ENCODE measurements at regions not wholly inside any gene's neighbourhood (a gene's known extent, or its start where the extent isn't known, plus 50 kb on each side); places are given as distances from the start of the nearest gene placed in this dataset.

DNA sequence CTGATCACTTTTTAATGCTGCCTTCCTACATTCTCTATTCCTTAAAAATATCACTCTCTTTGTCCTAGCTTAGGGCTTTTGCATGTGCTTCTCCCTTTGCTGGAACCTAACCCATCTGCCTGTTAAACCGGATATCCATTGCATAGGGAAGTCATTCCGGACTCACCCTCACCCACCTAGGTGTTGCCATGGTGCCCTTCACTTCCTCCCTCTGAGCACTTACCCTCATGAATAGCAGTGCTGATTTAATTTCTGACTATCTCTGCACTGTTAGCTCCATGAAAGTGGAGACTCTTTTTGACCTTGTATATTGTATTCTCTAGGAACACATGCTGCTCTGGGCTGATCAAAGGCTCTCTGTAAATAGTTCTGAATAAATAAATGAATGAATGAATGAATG is 401.9 kb downstream of the PCDH20 start:
- DNase-seq = no peak

DNA sequence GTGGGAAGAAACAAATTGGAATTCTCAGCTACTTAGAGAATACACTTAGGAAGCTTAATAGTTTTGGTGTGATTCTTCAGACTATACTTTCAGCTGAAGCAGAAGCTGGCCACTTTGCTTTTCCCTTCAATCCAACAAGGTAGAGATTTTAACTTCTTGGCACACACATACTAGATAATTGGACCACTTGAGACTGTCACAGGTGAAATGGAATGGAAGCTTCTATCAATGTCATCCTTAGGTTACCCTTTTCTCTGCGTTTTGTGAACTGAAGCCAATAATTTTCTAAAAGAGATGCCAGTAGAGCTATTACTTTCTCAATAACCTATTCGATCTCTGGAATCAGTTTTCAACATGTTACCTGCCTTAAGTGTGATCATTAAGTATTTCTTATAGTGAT is 405.3 kb downstream of the PCDH20 start:
- no peak for DNase-seq

DNA sequence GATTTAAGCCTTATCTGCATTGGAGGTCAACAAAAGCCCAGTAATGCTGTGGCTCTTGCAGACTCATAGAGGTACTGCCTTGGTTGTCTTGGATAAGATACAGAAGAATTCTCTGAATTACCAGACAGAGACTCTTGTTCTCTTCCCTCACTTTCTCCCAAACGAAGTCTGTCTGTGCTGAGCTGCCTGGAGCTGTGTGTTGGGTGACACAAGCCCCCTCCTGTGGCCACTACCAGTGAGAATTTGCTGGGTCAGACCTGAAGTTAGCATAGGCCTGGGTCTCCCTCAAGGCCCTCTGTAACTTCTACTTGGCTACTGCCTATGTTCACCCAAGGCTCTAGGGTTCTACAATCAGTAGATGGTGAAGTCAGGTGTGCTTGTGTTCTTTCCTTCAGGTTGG is 413.0 kb downstream of the PCDH20 start:
- DNase-seq = no peak

DNA sequence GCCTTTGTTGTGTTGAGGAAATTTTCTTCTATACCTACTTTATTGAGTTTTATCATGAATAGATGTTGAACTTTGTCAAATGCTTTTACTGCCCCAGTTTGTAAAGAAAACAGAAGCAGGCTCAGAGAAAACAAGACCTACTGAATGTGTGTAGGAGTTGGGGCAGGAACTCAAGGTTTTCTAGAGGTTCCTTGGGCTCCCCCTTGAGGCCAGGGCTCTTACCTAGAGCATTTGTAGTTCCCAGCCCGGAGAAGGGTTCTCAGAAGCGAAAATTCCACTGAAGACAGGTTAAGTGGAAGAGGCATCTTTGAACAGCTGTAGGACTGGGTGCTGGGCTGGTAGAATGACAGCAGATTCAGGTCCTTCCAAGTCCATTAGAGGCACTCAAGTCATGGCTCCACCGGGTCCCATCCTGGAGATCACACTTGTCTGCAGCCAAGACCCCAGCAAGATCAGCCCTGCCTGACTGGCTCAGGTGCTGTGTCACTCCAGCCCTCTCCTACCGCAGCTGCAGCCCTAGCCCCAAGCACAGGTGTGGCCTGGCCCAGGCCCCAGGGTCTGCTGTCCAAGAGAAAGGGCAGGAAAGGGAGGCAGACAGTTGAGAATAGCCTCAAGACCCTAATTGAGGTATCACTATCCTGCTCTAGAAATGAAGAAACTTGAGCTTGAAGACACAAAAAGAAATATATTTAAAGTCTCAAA is 425.5 kb downstream of the PCDH20 start:
- no peak for DNase-seq

DNA sequence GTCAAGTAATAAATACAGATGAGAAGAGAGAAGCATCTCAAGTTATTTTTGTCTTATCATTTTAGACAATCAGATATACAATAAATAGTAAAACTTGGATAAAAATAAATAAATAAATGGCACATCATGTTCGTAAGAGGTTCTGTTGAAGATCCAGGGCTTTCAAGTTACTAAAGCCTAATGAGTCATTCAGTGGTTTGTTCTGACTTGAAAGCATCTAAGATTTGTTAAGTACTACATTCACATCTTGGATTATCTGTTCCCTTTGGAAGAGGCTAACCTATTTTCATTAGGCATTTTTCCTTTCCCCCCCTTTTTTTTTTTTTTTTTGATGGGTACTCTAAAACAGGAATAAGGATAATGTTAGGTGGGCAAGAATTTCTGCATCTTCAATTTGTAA is 429.3 kb downstream of the PCDH20 start:
- DNase-seq = no peak

DNA sequence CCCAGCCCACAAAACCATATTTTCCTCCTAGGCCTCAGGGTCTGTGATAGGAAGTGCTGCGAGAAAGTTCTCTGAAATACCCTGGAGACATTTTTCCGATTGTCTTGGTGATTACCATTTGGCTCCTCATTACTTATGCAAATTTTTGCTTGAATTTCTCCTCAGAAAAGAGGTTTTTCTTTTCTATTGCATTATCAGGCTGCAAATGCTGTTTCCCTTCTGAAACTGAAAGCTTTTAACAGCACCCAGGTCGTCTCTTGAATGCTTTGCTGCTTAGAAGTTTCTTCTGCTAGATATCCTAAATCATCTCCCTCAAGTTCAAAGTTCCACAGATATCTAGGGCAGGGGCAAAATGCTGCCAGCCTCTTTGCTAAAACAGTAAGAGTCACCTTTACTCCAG is 434.2 kb downstream of the PCDH20 start:
- no peak for DNase-seq

DNA sequence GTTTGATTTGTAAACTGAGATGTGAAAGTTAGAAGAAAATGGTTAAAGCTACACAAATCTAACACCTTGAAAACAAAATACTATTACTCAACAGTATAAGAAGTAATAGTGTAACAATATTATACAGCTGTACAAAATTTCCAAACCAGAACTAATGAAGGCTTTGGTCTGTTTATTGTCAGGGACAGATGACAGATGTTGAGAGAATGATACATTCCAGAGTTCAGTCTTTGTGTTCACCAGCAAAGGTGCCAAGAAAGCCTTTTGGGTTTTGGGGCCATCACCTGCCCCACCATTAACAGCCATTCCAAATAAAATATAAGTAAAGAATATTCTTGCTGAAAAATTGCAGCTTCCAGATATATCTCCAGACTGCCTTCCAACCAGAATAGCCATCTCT is 439.3 kb downstream of the PCDH20 start:
- DNase-seq = no peak

DNA sequence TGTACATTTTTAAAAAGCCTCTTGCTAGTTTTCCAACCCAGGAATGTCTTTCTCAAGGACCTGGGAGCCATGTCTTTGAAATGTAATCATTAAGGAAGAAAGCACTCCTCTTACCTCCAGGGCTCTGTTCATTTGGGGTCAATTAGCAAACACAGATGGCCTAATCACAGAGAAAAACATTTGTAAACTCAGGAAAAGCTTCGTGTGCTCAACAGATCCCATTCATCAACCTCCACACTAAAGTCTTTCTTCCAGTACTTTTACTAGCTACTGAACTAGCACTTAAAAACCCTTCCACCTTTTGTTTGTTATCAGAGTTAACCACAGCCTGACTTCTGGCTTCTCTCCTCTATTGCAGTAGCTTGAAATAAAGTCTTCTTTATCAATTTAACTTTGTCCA is 441.4 kb downstream of the PCDH20 start:
- no peak for DNase-seq

DNA sequence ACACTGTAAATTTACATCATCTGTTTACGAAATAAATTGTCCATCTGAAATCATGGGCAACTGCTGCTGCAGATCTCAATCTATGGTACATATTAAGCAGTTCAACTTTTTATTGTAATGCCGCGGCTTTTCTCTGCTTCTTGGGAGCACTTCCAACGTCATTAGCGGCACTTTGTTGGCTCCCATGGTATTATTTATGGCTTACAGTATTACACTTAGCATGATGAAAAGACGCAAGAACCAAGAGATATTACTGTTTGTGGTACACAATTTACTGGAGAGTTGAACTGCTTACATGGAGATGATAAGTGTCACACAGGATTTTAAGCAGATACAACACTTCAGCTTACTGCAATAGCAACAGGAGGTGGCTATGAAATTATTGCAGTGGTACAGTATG is 442.1 kb downstream of the PCDH20 start:
- no peak for DNase-seq

DNA sequence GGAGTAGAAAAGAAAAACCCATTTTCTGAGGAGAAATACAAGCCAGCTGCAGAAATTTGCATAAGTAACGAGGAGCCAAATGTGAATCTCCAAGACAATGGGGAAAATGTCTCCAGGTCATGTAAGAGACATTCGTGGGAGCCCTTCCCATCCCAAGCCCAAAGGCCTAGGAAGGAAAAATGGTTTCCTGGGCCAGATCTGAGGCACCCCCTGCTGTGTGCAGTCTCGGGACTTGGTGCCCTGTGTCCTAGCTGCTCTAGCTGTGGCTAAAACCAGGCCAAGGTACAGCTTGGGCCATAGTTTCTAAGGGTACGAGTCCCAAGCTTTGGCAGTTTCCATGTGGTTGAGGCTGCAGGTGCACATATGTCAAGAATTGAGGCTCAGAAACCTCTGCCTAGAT is 444.9 kb downstream of the PCDH20 start:
- no peak for DNase-seq

DNA sequence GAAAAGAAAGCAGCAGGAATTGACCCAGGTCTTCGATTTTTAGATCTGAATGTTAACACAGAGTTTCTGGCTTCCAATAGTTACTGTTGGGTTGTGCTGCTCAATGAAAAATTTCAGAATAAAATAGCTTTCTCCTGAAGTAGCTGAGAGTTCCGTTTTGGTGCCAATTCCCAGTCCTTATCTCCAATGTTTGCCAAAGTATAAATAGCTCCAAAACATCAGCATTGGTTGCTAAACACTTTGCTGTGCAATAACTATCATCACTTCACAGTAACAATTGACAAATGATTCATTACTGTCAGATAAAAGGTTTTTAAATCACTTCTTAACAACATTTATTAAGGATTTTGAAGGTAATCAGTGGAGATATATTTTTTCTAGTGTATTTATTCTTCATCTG is 446.0 kb downstream of the PCDH20 start:
- DNase-seq = no peak

DNA sequence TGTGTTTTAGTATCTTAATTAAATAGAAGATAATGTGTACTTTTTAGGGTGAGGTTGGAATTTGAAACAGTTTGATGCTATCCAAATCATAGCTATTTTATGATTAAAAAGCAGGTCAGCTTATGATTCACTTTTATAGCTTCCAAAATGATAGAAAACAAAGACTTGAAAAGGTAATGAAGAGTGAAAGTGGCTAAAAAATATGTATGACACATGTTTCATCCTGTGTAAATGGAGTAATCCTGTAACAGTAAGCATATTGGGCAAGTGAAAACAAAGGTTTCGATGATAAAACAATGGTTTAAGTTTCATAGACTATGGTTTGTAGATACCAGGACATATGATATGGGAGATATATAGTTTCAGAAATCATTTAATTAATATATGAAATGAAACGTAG is 456.2 kb downstream of the PCDH20 start:
- no peak for DNase-seq

DNA sequence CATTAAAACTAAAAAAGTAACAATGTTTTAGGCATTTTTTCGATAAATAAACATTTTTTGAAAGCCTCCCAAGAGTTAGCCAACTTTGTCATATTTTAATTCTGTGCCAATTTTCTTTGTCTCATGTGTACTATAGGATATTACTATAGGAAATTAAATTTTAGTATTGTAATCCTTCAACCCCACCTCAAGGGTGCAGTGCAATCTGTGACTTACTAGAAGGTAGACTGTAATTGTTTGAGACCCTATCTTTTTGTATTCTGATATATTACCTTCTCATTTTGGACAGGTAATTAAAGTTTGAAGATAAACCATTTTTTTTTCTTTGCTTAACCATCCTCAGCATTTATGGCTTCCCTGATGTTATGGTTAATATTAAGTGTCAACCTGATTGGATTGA is 457.8 kb downstream of the PCDH20 start:
- DNase-seq = no peak

DNA sequence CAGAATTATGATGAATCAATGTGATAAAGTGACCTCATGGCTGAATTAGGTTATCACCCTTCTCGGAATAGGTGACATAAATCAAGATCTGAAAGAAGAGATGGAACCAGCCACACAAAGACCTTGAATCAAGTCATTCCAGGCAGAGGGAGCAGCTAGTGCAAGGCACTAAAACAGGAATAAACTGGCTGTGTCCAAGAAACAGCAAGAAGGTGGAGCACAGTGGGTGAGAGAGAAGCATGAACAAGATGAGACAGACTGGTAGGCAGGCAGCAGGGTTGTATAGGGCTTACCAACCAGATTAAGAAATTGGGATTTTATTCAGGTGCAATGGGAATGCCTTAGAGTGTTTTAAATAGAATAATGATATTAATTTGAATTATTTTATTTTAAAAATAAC is 470.3 kb downstream of the PCDH20 start:
- no peak for DNase-seq

DNA sequence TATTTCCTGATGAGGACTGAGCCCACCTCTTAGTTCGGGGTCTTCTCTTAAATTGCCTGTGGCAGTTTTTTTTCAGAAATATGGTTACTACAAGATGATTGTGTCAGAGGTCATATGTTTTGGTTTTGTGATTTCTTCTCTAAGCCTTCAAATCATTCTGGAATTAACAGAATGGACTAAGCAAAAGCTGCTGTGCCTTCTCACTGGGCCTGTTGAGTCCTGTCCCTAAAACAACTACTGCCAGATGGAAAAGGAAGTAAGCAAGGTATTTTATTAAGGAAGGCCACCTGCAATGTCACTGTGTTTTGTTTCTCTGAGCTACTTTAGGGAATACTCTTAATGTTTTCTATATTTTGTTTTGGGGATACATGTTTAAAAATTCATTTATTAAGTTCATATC is 470.8 kb downstream of the PCDH20 start:
- no peak for DNase-seq

DNA sequence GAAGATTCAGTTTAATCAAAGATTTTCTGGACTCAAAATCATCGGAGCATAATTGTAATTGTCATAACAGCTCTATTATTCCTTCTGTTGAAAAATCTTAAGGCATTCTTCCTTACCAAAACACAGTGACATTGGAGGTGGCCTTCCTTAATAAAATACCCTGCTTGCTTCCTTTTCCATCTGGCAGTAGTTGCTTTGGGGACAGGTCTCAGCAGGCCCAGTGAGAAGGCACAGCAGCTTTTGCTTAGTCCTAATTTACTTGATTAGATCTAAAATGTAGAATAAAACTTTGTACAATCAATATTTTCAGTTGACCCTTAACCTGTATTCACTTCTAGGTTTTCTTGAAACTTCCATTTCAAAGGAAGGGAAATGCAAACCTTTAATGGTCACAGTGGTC is 471.6 kb downstream of the PCDH20 start:
- no peak for DNase-seq

DNA sequence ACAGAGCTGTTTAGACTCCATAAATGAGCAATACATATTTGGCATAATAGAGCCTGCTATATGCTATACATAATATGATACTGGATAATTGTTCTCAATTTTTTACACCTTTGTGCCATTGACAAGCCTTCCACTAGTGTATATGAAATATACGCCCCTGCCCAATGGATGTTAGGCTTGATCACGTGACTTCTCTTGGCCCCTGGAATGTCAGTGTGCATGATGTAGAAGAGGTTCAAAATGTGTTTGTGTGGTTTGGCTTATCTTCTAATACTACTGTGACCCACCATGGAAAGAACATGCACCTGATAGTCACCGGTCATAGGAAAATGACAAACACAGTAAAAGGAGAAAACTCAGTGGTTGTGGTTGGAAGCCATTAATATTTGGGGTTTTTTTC is 479.4 kb downstream of the PCDH20 start:
- no peak for DNase-seq

DNA sequence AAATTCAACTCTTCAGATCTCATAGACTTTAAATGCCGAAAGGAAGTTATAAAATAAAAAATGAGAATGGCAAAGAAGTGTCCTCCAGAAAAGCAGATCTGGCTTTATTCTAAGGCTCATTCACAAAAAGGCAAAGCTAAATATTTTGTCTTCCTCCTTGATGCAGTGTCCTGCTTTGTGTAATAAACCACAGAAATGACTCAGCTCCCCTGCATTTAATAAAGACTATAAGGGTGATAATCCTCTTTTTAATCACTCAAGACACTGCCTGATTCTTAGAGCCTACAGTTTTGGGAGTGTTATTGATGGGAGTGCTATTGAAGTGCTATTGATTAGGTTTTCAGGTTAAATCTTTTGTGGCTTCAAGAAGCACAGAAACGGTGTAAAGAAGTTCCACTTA is 482.0 kb downstream of the PCDH20 start:
- no peak for DNase-seq

DNA sequence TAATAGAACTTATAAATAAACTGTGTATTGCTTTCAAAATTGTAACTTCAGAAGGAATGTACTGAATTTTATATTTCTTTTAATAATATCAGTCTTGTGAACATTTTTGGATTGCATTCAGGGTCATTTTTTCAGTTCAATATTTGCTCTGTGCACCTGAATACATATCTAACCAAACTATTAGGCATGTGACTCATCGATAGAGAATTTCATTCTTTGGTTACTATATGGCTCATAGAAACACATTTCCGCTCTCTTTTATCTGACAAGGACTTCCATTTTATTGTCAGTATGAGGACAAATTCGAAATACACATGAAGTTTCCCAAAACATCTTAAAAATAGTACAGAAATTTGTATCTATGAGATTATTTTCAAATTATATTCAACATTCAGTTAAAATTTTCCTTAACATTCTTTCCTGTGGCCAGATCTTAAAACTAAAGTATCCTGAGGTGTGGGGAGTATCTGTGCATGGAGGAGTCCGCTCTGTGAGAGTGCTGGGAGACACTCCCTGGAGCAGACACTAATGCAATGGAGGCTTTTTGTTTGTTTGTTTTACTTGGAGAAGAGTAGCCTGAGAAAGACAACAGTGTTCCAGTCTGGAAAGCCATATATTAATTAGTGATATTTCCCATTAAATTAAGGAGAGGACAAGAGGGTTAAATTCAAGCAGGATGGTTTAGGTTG is 483.6 kb downstream of the PCDH20 start:
- DNase-seq = no peak

DNA sequence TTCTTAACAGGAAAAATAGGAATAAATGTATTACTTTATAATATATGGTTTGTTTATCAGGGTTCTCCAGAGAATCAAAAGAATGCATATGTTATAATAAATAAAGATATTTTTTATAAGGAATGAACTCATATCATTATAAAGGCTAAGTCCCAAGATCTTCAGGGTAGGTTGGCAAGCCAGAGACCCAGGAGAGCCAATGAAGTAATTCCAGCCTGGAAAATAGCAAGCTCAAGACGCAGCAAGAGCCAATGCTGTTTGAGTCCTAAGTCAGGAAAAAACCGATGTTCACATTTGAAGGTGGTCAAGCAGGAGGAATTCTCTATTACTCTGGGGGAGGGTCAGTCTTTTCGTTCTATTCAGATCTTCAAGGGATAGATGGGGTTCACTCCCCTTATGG is 490.0 kb downstream of the PCDH20 start:
- DNase-seq = no peak

DNA sequence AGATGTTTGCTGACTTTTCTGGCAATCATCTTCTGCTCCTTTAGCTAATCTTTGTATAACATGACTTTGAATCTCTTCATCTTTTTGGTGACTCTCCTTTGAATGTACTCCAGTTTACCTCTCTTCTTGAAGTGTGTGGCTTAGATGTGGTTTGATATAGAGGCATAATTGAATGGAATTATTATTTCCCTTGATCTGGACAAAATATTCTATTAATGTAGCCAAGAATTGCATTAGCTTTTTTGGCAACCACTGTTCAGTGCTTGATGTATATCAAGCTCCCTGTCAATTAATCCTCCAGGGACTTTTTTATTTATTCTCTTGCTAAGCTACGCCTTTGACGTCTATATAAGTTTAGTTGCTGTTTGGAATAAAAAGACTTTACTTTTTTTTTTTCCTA is 490.8 kb downstream of the PCDH20 start:
- no peak for DNase-seq

DNA sequence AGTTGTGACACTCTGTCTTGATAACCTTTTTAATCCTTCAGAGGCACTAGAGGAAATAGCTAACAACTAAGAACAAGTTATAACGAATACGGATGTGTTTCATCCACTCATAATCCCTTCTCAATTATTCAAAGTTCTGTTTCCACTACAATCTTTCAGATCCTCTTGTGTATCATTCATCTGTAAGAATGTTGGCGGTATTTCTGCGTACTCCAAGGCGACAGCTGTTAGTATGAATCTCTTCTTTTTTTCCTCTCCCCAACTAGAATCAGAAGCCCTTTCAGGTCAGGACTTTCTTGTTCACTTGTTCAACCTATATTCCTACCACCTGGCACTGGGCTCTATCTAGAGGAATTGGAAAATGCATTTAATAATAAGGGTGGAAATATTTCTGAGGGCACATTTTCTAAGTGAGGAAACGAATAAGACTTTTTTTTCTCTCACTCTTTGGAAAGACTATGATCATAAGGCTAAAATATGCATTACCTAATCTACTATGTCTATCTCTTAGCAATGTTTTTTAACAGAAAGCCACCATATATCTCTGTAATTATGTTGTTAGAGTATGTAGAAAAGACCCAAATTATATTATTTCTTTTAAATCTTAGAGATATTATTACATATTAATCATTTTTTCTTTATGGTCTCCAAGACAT is 492.9 kb downstream of the PCDH20 start:
- no peak for DNase-seq

DNA sequence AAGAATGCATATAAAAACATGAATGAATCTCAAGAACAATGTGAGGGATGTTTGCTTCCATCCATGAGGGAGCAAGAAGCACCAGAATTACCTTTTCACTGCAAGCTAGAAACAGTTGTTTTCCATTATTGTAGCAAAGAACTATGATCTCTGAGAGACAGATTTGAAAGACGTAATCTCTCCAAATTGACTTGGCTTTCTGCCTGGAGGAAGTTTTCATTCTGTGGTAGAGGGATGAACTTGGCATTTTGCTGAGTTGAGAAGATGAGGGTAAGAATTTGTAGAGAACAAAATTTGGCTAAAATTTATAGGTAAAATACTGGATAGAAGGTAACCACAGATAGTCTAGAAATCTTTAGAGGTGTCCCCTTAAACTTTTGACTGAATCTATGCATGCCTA is 496.8 kb downstream of the TDRD3 start:
- DNase-seq = no peak

DNA sequence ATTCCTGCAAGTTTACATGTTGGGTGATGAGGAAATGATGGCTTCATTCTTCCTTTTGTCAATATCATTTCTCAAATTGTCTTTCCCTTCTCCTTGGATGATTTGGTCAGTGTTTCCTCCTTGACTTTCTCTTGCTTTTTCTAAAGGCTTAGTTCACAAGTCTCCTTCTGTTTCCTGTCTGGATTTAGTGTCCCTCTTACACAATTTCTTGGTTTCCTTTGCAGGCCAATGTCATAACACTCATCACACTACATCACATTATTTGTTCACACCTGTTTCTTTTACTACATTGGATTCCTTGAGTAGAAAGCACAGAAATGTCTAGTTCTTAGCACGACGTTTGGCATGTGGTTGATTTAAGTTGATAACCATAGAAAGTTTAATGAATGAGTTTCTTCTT is 490.7 kb downstream of the TDRD3 start:
- no peak for DNase-seq

DNA sequence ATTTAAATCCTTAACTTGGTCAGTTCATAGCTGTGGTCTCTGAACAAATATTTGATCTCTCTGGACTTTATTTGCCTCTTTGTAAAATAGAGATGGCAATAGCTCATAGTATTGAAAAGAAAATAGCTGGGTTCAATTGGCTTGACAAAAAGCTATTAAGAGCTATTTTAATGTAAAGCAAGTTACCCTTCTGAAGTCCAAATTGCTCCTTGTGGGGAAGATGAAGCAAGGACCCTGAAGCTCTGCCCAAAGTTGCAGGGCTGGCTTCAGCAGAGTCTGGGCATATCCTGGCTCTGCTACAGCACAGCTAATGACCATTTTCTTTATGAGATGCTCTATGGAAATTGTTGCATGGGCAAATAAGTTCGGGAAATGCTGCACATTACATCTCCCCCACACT is 484.5 kb downstream of the TDRD3 start:
- DNase-seq = no peak
